Neutrophil (primary cell): ENCODE measurements at regions not wholly inside any gene's neighbourhood (a gene's known extent, or its start where the extent isn't known, plus 50 kb on each side); places are given as distances from the start of the nearest gene placed in this dataset.

Experiments used
- H3K27ac ChIP-seq: fragments of 200-600 bp; sonication (generic); 2 replicates; pipeline ENCODE4 v1.5.1; 2016; ENCODE audit warnings: mild to moderate bottlenecking, moderate library complexity
- H3K27me3 ChIP-seq: fragments of 200-600 bp; sonication (generic); 2 replicates; pipeline ENCODE4 v1.6.0; 2016; ENCODE audit warnings: mild to moderate bottlenecking
- H3K36me3 ChIP-seq: fragments of 200-600 bp; sonication (generic); 2 replicates; pipeline ENCODE4 v1.5.1; 2017
- H3K4me1 ChIP-seq, 2 experiments: fragments of 200-600 bp in 1 of 2; sonication (generic) in 1 of 2; 1 replicate in 1 of 2; 2 replicates in 1 of 2; pipeline versions ENCODE4 v1.5.1 to v1.6.1; 2013 to 2016; ENCODE audit warnings: low read depth in 1 of 2, low read length in 1 of 2, mild to moderate bottlenecking in 1 of 2, moderate library complexity in 1 of 2; ENCODE audit not compliant: control insufficient read depth in 1 of 2, insufficient read depth in 1 of 2
- H3K4me3 ChIP-seq, 2 experiments: fragments of 200-600 bp in 1 of 2; sonication (generic) in 1 of 2; 1 replicate in 1 of 2; 2 replicates in 1 of 2; pipeline ENCODE4 v1.5.1; 2013 to 2016; ENCODE audit warnings: low read depth in 1 of 2, low read length in 1 of 2, mild to moderate bottlenecking in 1 of 2, moderate library complexity in 1 of 2
- H3K9me3 ChIP-seq: fragments of 200-600 bp; sonication (generic); 2 replicates; pipeline ENCODE4 v1.5.1; 2016
- TF ChIP-seq, protein P1 (sequence below): fragments of 200-600 bp; sonication (generic); IDR thresholded peaks from 2 replicates; pipeline ENCODE4 v1.5.1; 2016; ENCODE audit warnings: antibody characterized with exemption

GRCh38 chr14:65211341-65211987 is 109.1 kb upstream of the MAX start:
- H3K36me3 ChIP-seq: no peaks in the 10 kb centered on the region
- no peaks in the 10 kb centered on the region for H3K27me3 ChIP-seq
- no peak overlapping the region for H3K27ac ChIP-seq
- H3K4me3 ChIP-seq: no peak overlapping the region
- no peaks in the 10 kb centered on the region for H3K9me3 ChIP-seq
- no peaks in the 10 kb centered on the region for H3K4me1 ChIP-seq
- TF ChIP-seq, protein P1, sequence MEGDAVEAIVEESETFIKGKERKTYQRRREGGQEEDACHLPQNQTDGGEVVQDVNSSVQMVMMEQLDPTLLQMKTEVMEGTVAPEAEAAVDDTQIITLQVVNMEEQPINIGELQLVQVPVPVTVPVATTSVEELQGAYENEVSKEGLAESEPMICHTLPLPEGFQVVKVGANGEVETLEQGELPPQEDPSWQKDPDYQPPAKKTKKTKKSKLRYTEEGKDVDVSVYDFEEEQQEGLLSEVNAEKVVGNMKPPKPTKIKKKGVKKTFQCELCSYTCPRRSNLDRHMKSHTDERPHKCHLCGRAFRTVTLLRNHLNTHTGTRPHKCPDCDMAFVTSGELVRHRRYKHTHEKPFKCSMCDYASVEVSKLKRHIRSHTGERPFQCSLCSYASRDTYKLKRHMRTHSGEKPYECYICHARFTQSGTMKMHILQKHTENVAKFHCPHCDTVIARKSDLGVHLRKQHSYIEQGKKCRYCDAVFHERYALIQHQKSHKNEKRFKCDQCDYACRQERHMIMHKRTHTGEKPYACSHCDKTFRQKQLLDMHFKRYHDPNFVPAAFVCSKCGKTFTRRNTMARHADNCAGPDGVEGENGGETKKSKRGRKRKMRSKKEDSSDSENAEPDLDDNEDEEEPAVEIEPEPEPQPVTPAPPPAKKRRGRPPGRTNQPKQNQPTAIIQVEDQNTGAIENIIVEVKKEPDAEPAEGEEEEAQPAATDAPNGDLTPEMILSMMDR: no peak

DNA sequence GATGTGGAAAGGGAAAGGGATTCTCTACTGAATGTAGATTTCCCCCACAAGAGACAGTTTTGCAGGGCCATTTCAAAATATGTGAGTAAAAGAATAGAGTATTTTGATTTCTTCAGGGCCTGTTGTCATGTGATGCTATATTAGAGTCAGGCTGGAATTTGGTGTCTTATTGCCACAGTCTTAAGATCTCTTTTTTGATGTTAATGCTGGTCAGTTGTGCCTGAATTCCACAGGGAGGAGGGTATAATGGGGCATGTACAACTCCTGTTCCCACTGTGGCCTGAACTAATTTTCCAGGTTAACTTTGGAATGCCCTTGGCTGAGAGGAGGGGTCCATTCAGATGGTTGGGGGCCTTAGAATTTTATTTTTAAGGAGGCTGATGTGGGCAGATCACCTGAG is 111.0 kb upstream of the MAX start:
- no peaks in the 10 kb centered on the region for H3K36me3 ChIP-seq
- no peaks in the 10 kb centered on the region for H3K4me1 ChIP-seq
- H3K4me3 ChIP-seq: no peak overlapping the region
- H3K9me3 ChIP-seq: no peaks in the 10 kb centered on the region
- H3K27ac ChIP-seq: no peak overlapping the region
- TF ChIP-seq, protein P1: no peak
- no peaks in the 10 kb centered on the region for H3K27me3 ChIP-seq

DNA sequence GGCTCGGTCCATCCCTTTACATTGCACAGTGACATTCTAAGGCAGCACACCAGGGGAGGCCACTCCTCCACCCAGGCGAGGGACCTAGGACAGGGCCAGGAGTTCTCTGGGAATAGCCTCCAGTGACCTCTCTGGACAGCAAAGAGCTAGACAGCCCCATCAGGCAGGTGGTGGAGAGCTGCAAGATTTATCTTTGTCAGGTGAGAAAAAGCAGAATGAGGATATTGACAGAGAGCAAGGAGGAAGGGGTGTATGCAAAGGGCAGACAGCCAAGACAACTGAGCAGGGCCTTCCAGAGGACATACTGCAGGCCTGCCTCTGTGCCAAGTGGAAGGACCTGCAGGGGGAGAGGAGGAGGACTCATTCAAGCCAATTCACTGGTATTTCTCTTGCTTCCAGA is 112.4 kb upstream of the MAX start:
- Histone ChIP-seq H3K27me3 (no peaks in the 10 kb centered on the region), H3K36me3 (no peaks in the 10 kb centered on the region), H3K9me3 (no peaks in the 10 kb centered on the region), H3K4me1 (no peaks in the 10 kb centered on the region), H3K27ac (no peak overlapping the region), H3K4me3 (no peak overlapping the region)
- TF ChIP-seq, protein P1: no peak

GRCh38 chr14:65219353-65219752 is 117.0 kb upstream of the MAX start:
- H3K9me3 ChIP-seq: no peaks in the 10 kb centered on the region
- no peaks in the 10 kb centered on the region for H3K4me1 ChIP-seq
- H3K27me3 ChIP-seq: no peaks in the 10 kb centered on the region
- H3K4me3 ChIP-seq: no peak overlapping the region
- no peak overlapping the region for H3K27ac ChIP-seq
- H3K36me3 ChIP-seq: no peaks in the 10 kb centered on the region
- TF ChIP-seq, protein P1: no peak

DNA sequence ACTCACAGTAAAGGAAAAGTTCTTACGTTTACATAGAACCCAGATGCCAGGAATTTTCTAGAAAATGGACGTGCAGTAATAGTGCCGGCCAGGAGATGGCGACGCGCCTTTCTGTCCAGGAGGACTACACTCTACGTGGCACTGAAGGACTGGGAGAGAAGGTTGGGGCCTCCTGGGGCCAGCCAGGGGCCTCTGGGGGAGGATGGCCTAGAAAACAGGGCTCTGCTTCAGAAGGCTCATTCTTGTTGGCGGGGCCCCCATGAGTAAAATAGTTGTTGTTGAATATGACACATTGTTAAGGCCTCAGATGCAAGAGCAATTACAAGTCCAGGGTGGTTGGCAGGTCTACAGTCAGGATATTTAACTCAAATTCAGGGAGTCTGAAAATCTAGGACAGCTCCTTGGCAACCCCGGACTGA is 120.1 kb upstream of the MAX start:
- TF ChIP-seq, protein P1: no peak
- H3K4me3 ChIP-seq: no peak overlapping the region
- H3K9me3 ChIP-seq: no peaks in the 10 kb centered on the region
- no peaks in the 10 kb centered on the region for H3K36me3 ChIP-seq
- H3K4me1 ChIP-seq: peaks cover 6 to 8% of the 10 kb centered on the region in 2 experiments
- no peaks in the 10 kb centered on the region for H3K27me3 ChIP-seq
- no peak overlapping the region for H3K27ac ChIP-seq
